ENCODE measurements at regions not wholly inside any gene's neighbourhood (a gene's known extent, or its start where the extent isn't known, plus 50 kb on each side); places are given as distances from the start of the nearest gene placed in this dataset.
"Not testable (repeated sequence)": the region's sequence is repeated elsewhere in the genome, so short reads cannot be mapped to it uniquely, and the experiment has no call there.

DNA sequence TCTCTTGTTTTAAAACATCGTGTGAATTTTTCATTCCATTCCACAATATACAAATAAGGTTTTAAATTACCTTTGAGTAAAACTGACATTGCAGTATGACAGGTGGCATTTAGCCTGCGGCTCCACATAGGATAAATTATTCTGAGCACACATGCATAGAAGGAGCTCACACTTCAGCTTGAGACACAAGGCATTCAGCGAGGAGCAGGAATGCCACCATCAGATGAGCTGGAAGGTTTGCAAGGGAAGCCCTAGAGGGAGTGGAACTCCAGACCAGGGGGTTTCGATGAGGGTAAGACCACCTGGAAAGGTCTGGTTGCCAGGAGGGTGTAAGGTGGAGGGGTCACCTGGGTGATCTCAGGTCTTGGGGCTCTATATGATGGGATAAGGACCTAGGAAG is 259.0 kb upstream of the ADRA1B start:
- no peak for DNase-seq

DNA sequence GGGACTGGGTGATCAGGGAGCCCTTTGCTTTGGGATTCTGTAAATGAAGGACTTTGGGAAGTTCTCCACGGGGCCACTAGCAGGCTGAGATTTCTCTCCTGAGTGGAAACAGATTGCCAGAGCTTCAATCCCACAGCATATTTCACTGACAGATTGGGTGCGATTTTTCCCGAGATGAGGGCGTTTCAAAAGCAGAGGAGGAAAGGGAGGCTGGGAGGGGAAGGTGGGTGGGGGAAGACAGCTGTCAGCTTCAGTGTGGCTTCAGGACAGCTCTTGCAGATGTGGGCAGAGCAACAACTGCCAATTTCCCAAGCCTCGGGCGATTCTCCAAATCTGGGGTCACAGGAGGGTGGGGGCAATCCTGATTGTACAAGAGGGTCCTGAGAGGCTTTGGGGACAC is 258.5 kb upstream of the ADRA1B start:
- no peak for DNase-seq

DNA sequence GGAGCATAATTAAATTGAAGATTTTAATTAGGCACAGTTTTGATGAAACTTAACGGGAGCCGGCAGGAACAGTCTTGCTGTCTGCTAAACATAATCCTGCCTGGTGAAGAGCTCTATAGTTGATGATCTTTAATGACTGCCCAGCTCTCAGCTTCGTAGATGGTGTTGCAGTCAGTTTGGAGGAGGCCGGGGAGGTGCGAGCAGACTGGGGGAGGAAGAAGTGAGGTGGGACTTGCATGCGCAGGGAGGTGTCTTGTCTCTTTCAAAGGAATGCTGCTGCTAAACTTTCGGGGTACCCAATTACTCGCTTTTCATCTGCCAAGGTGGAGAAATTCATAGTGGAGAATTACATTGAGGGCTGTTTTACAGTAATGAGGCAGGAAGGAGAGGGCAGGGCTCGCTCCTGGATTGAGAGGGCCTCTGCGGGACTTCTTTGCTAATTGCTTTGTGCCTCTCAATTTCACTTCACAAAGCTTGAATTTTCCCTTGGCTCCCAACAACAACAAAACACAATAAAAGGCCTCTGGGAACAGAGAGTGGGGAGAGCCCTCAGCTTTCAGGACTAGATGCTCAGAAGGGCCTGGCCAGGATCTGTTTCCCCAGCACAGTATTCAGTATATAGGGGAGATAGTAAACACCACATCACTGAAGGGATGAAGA is 257.9 kb upstream of the ADRA1B start:
- no peak for DNase-seq

DNA sequence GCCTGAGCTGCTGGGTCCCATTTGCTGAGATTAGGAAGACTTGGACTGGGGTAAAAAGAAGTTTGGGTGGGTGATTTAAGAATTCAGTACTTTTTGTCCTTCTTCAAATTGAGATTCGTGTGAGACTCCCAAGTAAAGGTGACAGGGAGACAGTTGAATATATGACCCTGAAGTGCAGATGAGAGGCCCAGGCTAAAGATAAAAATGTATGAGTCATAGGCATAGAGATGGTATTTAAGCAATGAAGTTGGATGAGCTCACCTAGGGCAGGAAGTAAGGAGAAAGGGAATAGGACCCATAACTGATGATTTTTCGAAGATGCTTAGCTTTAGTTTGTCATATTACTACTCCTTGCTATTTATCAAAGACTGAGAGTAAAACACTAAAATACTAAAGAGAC is 255.9 kb upstream of the ADRA1B start:
- no peak for DNase-seq

DNA sequence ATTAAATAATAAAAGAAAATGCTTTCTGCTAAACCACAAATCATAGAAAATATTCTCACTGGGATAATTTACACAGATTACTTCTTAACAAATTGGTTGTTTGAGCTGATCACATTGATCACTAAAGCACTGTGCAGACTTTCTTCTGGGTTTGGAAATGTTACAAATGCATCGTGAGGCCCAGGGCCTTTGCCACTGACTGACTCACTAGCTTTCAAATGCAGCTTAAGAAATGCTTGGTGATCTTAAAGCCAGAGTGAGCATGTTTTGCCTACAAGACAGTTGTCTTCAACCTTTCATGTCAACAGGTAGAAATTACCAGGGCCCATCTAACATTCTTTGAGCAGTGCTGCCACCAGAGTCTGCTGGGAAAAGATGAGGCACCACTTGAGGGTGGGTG is 252.3 kb upstream of the ADRA1B start:
- DNase-seq, result no peak

DNA sequence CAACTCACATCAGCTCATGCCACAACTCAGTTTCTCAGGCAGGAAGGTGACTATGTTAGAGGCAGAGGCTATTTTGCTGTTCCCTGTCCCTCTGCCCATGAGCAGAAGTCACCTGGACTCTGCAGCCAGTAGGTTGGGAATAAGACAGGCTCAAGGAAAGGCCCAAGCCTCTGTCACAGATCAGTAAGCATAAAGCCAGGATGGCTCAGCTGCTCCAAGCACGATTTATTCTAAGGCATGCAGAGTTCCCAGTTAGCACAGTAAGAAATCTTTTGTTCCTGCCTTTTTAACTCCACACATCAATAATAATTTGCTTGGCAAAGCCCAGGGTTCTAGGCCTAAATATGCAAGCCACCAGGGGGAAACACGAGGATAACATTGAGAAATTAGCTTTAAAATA is 249.0 kb upstream of the ADRA1B start:
- DNase-seq, result no peak

DNA sequence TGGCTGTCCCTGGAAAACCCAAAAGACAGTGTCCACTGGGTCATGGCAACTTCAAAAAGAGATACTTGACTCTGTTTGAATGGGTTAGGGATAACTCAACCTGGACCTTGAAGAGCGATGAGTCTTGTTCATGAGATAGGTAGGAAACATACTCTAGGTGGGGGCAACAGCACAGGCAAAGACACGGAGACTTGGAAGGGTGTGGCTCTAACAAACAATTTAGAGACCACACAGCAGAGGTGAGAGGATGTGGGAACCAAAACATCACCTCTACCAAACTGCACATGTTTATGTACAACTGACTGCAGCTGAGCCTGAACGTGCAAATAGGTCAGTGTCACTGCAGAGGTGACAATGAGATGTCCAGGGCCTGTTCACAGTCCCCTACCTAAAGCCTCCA is 247.7 kb upstream of the ADRA1B start:
- no peak for DNase-seq

DNA sequence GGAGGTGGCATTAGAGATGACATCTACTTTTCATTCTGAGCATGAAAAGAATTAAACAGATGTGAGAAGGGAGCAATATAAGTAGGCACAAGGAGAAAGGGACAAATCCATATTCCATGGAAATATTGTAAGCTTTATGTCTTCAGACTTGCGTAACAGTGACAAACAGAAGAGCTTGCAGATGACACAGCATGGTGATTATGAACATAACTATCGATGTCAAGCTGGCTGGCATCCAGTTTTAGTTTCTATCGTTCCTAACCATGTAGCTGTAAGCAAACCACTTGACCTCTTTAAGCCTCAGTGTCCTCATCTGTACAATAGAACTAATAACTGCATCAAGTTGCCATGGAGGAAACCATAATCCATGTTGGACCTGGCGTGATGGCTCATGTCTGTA is 246.7 kb upstream of the ADRA1B start:
- DNase-seq, result no peak

DNA sequence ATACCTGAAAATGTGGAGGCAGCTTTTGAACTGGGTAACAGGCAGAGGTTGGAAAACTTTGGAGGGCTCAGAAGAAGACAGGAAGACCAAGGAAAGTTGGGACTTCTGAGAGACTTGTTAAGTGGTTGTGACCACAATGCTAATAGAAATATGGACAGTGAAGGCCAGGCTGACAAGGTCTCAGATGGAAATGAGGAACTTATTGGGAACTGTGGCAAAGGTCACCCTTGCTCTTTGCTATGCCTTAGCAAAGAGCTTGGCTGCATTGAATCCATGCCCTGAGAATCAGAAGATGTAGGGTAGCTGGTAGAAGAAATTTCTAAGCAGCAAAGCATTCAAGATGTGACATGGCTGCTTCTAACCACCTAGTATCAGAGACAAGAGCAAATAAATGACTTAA is 244.4 kb upstream of the ADRA1B start:
- DNase-seq, result no peak

DNA sequence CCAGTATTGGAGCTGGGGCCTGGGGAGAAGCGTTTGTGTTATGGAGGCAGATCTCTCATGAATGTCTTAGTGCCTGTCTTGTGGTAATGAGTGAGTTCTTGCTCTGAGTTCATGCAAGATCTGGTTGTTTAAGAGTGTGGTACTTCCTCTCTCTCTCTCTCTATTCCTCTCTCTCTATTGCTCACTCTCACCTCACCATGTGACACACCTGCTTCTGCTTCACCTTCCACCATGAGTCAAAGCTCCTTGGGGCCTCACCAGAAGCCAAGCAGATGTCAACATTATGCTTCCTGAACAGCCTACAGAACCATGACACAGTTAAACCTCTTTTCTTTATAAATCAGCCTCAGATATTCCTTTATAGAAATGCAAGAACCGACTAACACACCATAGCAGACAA is 242.7 kb upstream of the ADRA1B start:
- DNase-seq, result no peak

DNA sequence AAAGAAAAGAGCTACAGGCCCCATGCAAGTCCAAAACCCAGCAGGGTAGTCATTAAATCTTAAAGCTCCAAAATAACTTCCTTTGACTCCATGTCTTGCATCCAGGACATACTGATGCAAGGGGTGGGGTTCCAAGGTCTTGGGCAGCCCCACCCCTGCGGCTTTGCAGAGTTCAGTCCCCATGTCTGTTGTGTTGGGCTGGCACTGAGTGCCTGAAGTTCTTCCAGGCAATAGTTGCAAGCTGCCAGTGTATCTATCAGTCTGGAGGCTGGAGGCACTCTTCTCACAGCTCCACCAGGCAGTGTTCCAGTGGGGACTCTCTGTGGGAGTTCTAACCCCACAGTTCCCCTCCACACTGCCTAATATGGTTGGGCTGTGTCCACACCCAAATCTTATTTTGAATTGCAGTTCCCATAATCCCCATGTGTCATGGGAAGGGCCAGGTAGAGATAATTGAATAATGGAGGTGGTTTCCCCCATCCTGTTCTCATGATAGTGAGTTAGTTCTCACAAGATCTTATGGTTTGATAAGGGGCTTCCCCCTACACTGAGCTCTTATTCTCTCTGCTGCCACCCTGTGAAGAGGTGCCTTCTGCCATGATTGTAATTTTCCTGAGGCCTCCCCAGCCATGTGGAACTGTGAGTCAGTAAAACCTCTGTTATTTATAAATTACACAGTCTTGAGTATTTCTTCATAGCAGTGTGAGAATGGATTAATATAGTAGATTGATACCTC is 237.5 kb upstream of the ADRA1B start:
- DNase-seq, result no peak

DNA sequence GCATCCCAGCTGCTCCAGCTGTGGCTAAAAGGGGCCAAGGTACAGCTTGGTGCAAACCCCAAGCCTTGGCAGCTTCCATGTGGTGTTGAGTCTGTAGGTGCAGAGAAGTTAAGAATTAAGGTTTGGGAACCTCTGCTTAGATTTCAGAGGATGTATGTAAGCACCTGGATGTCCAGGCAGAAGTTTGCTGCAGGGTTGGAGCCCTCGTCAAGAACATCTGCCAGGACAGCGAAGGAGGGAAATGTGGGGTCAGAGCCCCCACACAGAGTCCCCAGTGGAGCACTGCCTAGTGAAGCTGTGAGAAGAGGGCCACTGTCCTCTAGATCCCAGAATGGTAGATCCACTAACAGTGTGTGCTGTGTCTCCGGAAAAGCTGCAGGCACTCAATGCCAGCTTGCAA is 236.2 kb upstream of the ADRA1B start:
- DNase-seq, result no peak

DNA sequence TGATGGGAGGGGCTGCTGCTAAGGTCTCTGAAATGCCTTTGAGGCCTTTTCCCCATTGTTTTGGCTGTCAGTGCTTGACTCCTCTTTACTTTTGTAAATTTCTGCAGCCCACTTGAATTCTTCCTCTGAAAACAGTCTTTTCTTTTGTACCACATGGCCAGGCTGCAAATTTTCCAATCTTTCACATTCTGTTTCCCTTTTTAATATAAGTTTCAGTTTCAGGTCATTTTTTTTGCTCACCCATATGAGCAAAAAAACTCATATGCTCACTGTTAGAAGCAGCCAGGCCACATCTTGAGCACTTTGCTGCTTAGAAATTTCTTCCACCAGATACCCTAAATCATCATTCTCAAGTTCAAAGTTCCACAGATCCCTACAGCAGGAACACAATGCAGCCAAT is 234.6 kb upstream of the ADRA1B start:
- DNase-seq, result no peak

DNA sequence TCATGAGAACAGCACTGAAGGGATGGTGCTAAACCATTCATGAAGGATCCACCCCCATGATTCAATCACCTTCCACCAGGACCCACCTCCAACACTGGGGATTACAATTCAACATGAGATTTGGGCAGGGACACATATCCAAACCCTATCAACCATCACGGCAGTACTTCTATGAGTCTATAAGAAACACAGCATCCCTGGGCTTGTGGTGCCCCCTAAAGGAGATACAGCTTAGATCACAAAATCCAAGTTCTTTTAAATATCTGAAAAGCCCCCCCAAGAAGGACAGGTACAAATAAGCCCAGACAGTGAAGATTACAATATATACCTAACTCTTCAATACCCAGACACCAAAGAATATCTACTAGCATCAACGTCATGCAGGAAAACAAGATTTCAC is 233.7 kb upstream of the ADRA1B start:
- DNase-seq, result no peak

DNA sequence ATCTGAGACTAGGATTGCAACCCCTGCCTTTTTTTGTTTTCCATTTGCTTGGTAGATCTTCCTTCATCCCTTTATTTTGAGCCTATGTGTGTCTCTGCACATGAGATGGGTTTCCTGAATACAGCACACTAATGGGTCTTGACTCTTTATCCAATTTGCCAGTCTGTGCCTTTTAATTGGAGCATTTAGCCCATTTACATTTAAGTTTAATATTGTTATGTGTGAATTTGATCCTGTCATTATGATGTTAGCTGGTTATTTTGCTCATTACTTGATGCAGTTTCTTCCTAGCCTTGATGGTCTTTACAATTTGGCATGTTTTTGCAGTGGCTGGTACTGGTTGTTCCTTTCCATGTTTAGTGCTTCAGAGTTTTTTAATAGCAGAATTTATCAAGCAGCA is 228.4 kb upstream of the ADRA1B start:
- not testable (repeated sequence) for DNase-seq

DNA sequence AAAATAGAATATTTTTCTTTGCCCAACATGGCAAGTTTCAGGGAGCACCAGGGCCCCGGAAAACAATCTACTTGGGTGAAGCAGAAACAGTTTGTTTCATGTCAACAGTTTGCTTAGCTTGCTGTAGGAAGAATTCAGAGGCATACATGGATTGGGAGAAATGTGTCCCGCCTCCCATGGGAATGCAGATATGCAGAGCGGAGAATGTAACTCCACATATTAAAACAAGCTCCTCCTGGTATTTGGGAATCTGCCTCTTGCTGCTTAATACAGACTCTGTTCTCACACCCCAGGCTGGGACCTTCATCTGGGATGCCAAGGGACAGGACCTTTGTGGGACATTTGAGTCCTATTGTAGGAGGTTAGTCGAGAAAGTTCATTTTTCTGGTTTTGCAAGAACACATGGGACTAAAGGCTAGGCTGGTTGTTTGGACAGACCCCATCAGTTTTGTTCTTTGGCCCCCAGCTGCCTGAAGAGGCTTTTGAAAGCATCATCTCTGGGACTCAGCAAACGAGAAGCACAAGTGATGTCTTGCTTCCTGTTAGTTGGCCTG is 220.5 kb upstream of the ADRA1B start:
- no peak for DNase-seq

DNA sequence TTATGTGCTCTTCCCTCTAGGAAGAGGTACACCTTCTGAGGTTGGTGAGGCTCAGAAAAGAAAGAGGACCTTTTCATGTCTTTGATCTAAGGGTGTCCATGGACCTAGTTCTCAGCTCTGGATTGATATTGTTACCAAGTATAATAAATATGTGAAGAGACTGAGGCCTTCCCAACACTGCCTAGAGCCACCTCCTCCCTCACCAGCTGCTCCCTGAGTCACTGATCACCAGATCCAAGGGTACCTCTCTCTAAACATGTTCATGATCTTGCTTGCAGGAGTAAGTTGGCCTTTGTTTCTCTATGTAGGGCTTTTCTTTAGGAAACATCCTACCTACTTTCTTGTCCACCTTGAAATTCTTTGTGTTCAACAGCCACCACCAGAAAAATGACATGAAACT is 218.8 kb upstream of the ADRA1B start:
- DNase-seq, result no peak

DNA sequence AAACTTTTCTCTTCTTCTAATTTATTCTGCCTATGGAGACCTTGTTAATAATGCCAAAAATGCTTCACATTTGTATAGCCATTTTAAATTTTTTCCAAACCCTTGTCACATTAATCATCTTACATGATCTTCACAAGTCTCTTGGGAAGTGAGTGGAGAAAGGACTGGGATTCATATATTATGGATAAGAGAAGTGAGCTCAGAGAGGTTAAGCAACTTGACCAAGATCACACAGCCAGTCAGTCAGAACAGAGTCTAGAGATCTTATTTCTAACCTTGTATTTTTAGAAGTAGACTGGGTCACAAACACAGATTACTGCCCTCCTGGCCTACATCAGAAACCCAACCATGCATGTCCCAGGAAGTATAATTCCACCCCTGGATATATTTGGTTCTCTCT is 218.0 kb upstream of the ADRA1B start:
- no peak for DNase-seq

DNA sequence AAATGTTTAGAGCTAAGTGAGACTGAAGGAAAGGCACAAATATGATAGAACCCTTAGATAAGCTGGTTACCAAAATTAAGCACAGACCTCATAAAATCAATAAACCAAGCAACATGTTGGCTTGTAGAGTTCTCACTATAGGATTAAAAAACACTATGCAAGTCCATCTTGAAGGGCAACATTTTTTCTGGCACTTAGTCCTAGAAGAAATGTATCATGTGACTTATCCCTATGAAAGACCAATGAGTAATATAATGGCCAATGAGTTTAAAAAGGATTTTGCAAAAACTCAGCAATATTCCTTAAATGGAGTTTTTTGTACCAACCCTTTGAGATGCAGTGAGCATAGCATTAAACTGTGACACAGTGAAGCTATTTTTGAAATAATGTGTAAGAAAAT is 216.3 kb upstream of the ADRA1B start:
- no peak for DNase-seq

DNA sequence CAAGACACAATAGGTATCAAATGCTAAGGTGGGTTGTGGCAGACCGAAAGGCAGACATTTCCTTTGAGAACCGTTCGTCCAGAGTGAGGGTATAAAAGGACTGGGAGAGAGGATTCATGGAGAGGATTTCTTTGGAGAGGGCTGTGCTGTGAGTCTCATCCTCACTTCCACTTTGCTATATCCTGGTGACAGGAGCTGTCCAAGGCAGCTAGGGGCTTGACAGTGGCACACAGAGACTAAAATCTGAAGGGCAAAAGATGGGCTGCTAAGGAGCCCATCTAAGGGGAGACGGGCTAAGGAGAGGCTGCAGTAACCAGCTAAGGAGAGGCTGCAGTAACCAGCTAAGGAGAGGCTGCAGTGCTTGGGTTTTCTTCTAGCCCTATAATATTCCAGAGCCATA is 214.0 kb upstream of the ADRA1B start:
- no peak for DNase-seq

DNA sequence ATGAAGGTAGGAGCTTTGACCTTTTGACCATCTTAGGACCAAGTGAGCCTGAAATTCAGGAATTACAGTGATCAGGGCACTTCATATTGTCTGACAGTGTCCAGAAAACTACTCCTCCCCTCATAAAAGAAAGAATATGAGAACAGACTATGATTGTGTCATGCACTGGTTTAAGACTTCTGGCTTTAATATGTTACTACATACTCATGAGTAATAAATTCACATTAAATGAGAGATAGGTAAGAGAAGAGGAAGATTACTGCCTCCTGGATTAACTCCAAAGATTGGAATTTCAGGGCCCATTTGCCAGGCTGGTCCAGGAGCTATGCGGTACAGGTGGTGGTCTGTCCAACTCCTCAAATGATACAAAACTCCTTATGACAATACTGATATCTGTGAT is 213.5 kb upstream of the ADRA1B start:
- no peak for DNase-seq

DNA sequence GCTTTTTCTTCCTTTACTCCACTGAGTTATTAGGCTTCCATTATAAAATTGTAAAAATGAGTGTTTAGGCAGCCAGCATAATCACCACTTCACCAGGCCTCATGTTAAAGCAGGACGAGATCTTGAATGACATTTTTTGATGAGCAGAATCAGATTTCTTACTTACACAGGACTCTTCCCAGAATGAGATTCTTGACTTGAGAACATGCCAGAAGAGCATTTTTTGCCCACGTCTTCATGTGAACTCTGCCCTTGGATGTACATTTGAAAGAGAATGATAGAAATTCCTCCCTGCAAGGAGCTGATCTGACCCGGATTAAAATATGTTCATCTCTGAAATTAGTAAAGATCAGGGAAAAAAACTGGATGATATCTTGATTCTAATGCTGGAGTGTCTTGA is 212.1 kb upstream of the ADRA1B start:
- no peak for DNase-seq

DNA sequence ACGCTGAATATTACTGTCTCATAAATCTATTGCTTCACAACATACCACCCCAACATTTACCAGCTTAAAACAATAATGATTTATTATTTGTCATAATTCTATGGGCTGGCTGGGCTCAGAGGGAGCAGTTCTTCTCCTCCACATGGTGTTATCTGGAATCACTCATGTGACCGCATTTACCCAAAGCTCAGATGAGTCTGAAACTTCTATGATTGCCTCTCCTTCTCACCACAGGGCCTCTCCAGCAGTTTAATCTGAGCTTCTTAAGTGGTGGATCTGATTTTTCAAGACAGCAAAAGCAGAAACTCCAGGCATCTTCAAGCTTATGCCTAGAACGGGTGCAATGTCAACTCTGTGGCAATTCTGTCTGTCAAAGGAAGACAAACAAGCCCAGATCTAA is 210.3 kb upstream of the ADRA1B start:
- DNase-seq, result no peak

DNA sequence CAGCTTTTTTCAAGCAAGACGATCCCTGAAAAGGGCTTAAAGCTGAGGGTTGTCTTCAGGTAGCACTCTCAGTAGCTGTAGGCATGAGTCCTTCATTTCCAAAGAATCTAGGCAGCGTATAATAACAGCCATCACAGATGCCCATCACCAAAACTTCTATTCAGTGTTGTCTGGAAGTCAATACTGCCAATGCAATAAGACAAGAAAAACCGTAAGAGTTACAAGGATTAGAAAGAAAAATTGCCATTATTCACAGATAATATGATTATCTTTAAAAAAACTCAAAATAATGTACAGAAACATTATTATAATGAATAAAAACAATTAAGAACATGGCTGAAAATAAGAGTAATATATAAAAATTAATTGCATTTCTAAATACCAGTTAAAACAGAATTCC is 208.2 kb upstream of the ADRA1B start:
- no peak for DNase-seq

DNA sequence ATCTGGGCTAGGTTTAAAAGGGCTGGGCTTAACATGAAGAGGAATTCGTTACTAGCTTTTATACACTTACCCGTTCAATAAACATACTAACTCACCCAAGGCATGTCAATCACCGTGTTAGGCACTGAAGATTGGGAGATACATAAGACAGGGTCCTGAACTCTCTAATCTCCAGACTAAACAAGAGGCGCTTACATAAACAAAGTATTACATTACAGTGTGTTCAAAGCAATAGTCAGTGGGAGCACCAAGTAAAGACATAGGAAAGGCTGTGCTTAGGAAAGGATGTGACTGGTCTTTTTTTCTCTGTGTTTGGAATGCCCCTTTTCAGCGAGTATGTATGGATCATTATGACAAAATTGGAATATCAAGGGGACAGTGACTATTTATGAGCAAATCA is 203.6 kb upstream of the ADRA1B start:
- no peak for DNase-seq

Measured in COR-L47 (cell line).